ENCODE measurements at regions not wholly inside any gene's neighbourhood (a gene's known extent, or its start where the extent isn't known, plus 50 kb on each side); places are given as distances from the start of the nearest gene placed in this dataset.

DNA sequence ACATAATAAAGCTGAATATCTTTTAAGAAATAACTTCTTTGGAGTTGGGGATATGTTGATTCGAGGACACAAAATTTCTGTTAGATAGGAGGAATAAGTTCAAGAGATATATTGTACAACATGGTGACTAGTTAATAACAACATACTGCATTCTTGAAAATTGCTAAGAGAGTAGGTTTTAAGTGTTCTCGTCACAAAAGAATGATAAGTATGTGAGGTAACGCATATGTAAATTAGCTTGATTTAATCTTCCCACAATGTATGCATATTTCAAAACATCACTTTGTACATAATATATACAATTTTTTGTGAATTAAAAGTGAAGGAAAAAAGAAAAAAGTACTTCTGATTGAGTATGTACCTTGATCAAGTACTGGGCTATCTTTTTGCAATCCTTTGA, 428.0 kb upstream of the TRPC7 start:
- intact Hi-C loops (cut with DNase I): loop anchor here in 1 of 2 donors (10.0 kb wide), 1 partner anchor 422 kb away; no protein-coding TSS in a partner anchor
- H3K4me1 ChIP-seq (replicated peaks in 1 of 2): no peaks in the 10 kb centered on the region
- H3K27ac ChIP-seq: no peak overlapping the region
- TF ChIP-seq CTCF (IDR thresholded peaks at IDR 0.05) (no peak), POLR2A (IDR thresholded peaks at IDR 0.05) (no peak)
- H3K9me3 ChIP-seq (replicated peaks in 1 of 3): no peaks in the 10 kb centered on the region
- 82 to 88% (median 86%) methylated on average over 3 of the region's 3 CpGs for WGBS, 4 donors
- H3K36me3 ChIP-seq (replicated peaks in 1 of 2): no peaks in the 10 kb centered on the region
- DNase-seq: no peak
- no peak overlapping the region for H3K4me3 ChIP-seq
- no peaks in the 10 kb centered on the region for H3K27me3 ChIP-seq

DNA sequence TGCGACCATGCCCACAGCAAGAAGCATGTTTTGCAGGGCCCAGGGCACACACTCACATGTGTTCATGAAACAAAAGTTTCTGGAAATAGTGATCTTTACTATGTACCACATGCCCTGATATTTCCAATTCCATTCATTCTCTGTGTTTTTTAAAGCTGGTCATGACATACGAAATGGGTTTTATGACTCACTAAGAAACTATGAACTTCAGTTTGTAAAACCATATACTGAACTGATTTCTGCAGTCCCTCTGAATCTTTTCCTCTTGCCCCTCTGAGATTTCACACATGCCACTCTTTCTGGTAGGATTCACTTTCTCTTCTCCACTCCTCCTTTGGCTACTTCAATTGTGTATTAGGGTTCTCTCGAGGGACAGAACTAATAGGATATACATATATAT, 416.1 kb upstream of the TRPC7 start:
- intact Hi-C loops (cut with DNase I): no loop called here
- no peak for DNase-seq
- WGBS, 4 donors: 69 to 85% (median 78%) methylated on average over 3 of the region's 3 CpGs
- Histone ChIP-seq H3K9me3 (replicated peaks in 1 of 3) (no peaks in the 10 kb centered on the region), H3K4me3 (no peak overlapping the region), H3K36me3 (replicated peaks in 1 of 2) (no peaks in the 10 kb centered on the region), H3K4me1 (replicated peaks in 1 of 2) (peaks cover 0 to 3% of the 10 kb centered on the region in 2 donors), H3K27me3 (no peaks in the 10 kb centered on the region), H3K27ac (no peak overlapping the region)
- TF ChIP-seq CTCF (IDR thresholded peaks at IDR 0.05): no peak
- TF ChIP-seq POLR2A (IDR thresholded peaks at IDR 0.05): no peak

DNA sequence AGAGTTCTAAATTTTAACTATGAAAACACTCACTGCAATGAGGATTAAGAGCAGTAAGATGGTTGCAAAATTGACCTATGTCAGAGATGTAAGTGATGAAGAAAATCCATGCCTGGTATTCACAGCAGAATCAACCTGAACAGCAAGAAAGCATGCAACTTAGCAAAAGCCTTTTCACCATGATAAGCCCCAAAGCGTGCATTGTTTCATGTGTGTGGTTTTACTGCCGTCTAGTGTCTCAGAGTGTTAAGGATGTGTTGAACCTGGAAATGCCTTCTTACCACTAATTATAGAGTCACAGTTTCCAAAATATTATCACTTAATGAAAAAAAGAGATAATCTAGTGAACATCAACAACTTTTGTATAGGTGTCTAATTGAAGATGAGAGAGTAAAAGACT, 415.2 kb upstream of the TRPC7 start:
- Histone ChIP-seq H3K27ac (no peak overlapping the region), H3K4me3 (no peak overlapping the region), H3K27me3 (no peaks in the 10 kb centered on the region), H3K36me3 (replicated peaks in 1 of 2) (no peaks in the 10 kb centered on the region), H3K4me1 (replicated peaks in 1 of 2) (peaks cover 5 to 6% of the 10 kb centered on the region in 2 donors), H3K9me3 (replicated peaks in 1 of 3) (no peaks in the 10 kb centered on the region)
- DNase-seq: no peak
- WGBS, 4 donors: 73 to 83% (median 77%) methylated on average over 2 of the region's 2 CpGs
- intact Hi-C loops (cut with DNase I): no loop called here
- TF ChIP-seq POLR2A (IDR thresholded peaks at IDR 0.05): no peak
- no peak for TF ChIP-seq CTCF (IDR thresholded peaks at IDR 0.05)

GRCh38 chr5:136776022-136776927, 410.9 kb upstream of the TRPC7 start:
- no peak for TF ChIP-seq CTCF (IDR thresholded peaks at IDR 0.05)
- no peak for TF ChIP-seq POLR2A (IDR thresholded peaks at IDR 0.05)
- no peak overlapping the region for H3K27ac ChIP-seq
- H3K4me3 ChIP-seq: no peak overlapping the region
- H3K9me3 ChIP-seq (replicated peaks in 1 of 3): no peaks in the 10 kb centered on the region
- H3K4me1 ChIP-seq (replicated peaks in 1 of 2): peaks cover 5 to 6% of the 10 kb centered on the region in 2 donors
- H3K36me3 ChIP-seq (replicated peaks in 1 of 2): no peaks in the 10 kb centered on the region
- DNase-seq: no peak
- 61 to 71% (median 66%) methylated on average over 4 of the region's 4 CpGs for WGBS, 4 donors
- no peaks in the 10 kb centered on the region for H3K27me3 ChIP-seq
- intact Hi-C loops (cut with DNase I): no loop called here
